ENCODE measurements at regions not wholly inside any gene's neighbourhood (a gene's known extent, or its start where the extent isn't known, plus 50 kb on each side); places are given as distances from the start of the nearest gene placed in this dataset.
"Not testable (repeated sequence)": the region's sequence is repeated elsewhere in the genome, so short reads cannot be mapped to it uniquely, and the experiment has no call there.

- no peaks in the 10 kb centered on the region for H3K4me1 ChIP-seq (ENCODE audit: low read depth)
- no peak overlapping the region for H3K4me3 ChIP-seq
- intact Hi-C loops (cut with DNase I, micrococcal nuclease): no loop called here
- no peak for DNase-seq
- no peak for ATAC-seq
- TF ChIP-seq, protein P1, sequence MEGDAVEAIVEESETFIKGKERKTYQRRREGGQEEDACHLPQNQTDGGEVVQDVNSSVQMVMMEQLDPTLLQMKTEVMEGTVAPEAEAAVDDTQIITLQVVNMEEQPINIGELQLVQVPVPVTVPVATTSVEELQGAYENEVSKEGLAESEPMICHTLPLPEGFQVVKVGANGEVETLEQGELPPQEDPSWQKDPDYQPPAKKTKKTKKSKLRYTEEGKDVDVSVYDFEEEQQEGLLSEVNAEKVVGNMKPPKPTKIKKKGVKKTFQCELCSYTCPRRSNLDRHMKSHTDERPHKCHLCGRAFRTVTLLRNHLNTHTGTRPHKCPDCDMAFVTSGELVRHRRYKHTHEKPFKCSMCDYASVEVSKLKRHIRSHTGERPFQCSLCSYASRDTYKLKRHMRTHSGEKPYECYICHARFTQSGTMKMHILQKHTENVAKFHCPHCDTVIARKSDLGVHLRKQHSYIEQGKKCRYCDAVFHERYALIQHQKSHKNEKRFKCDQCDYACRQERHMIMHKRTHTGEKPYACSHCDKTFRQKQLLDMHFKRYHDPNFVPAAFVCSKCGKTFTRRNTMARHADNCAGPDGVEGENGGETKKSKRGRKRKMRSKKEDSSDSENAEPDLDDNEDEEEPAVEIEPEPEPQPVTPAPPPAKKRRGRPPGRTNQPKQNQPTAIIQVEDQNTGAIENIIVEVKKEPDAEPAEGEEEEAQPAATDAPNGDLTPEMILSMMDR (IDR thresholded peaks at IDR 0.05): no peak
- H3K9me3 ChIP-seq: peaks cover 51% of the 10 kb centered on the region
- no peaks in the 10 kb centered on the region for H3K36me3 ChIP-seq (ENCODE audit: low read depth)
Observed at GRCh38 chr5:150960791-150961396, 56.1 kb upstream of the ZNF300 start.

- ATAC-seq; H3K36me3 ChIP-seq (ENCODE audit: low read depth); H3K4me3 ChIP-seq; H3K4me1 ChIP-seq (ENCODE audit: low read depth); DNase-seq; intact Hi-C loops (cut with DNase I, micrococcal nuclease): not testable (repeated sequence)
- H3K9me3 ChIP-seq: peaks cover 51% of the 10 kb centered on the region
Observed at GRCh38 chr5:150960323-150960722, 55.5 kb upstream of the ZNF300 start.
